A673 (cell line): ENCODE measurements at regions not wholly inside any gene's neighbourhood (a gene's known extent, or its start where the extent isn't known, plus 50 kb on each side); places are given as distances from the start of the nearest gene placed in this dataset.
"Not testable (repeated sequence)": the region's sequence is repeated elsewhere in the genome, so short reads cannot be mapped to it uniquely, and the experiment has no call there.

ENCODE experiments used
- CTCF ChIP-seq: fragments of 300-800, 200-600 bp; sonication (generic); conservative IDR thresholded peaks from 2 replicates; pipeline ENCODE4 v1.5.1; 2017; ENCODE audit warnings: low read depth, mild to moderate bottlenecking, antibody characterized with exemption, low read length, moderate library complexity, mixed read lengths
- EZH2 ChIP-seq: fragments of 200-600 bp; sonication (generic); IDR thresholded peaks from 2 replicates; pipeline ENCODE4 v1.6.1; 2017; ENCODE audit warnings: borderline replicate concordance, low read depth, mild to moderate bottlenecking, mixed read lengths, antibody characterized with exemption, low read length; ENCODE audit not compliant: poor library complexity, severe bottlenecking

- TF ChIP-seq CTCF, EZH2: not testable (repeated sequence)
Measured at GRCh38 chr11:3429191-3429590, 50.2 kb upstream of the ZNF195 start.
